ENCODE measurements at regions not wholly inside any gene's neighbourhood (a gene's known extent, or its start where the extent isn't known, plus 50 kb on each side); places are given as distances from the start of the nearest gene placed in this dataset.

DNA sequence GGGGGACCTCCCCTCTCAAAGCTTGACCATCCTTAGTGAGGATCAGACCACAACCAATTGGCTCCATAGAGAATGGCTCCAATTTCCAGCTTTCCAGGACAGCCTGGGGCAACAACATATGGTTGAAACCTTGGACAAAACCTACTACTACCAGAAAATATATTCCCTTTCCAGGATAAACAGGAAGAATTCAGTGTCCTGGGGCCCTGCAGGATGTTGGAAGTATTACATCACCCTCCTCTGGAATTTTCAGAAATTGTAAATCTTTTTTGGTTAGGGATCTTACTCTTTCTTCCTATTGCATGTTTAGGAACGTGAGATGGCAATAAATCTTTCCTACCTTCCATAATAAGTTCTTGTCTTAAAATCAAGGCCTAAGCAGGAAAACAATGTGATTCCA, 158.9 kb upstream of the MEIS1 start:
- TF ChIP-seq, protein P1, sequence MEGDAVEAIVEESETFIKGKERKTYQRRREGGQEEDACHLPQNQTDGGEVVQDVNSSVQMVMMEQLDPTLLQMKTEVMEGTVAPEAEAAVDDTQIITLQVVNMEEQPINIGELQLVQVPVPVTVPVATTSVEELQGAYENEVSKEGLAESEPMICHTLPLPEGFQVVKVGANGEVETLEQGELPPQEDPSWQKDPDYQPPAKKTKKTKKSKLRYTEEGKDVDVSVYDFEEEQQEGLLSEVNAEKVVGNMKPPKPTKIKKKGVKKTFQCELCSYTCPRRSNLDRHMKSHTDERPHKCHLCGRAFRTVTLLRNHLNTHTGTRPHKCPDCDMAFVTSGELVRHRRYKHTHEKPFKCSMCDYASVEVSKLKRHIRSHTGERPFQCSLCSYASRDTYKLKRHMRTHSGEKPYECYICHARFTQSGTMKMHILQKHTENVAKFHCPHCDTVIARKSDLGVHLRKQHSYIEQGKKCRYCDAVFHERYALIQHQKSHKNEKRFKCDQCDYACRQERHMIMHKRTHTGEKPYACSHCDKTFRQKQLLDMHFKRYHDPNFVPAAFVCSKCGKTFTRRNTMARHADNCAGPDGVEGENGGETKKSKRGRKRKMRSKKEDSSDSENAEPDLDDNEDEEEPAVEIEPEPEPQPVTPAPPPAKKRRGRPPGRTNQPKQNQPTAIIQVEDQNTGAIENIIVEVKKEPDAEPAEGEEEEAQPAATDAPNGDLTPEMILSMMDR (IDR thresholded peaks at IDR 0.05), result no peak
- no peak for TF ChIP-seq POLR2A (IDR thresholded peaks at IDR 0.05)
